Trophoblast cell (in vitro differentiated cells and primary cell): ENCODE measurements at regions not wholly inside any gene's neighbourhood (a gene's known extent, or its start where the extent isn't known, plus 50 kb on each side); places are given as distances from the start of the nearest gene placed in this dataset.
A peak's percentile ranks its signal among the peaks of the same experiment; 100 is the strongest.

Experiments used
- DNase-seq, 2 donors: peaks; one replicate each; pipeline ENCODE4 v3.0.0-alpha.2; 2016
- H2AFZ ChIP-seq: 2 replicates; pipeline ENCODE4 v1.6.1; 2013; ENCODE audit warnings: low read length, moderate library complexity, mild to moderate bottlenecking; ENCODE audit not compliant: insufficient read depth, poor library complexity
- H2AK5ac ChIP-seq: 2 replicates; pipeline ENCODE4 v1.6.1; 2013; ENCODE audit warnings: mild to moderate bottlenecking, low read length
- H2BK120ac ChIP-seq: 2 replicates; pipeline ENCODE4 v1.6.1; 2013; ENCODE audit warnings: low read length, mild to moderate bottlenecking, moderate library complexity; ENCODE audit not compliant: insufficient read depth, poor library complexity
- H2BK12ac ChIP-seq: 2 replicates; pipeline ENCODE4 v1.6.1; 2013; ENCODE audit warnings: mild to moderate bottlenecking, low read length, moderate library complexity
- H2BK5ac ChIP-seq: 2 replicates; pipeline ENCODE4 v1.6.1; 2013; ENCODE audit warnings: low read length, low read depth, moderate library complexity, mild to moderate bottlenecking; ENCODE audit not compliant: poor library complexity
- H3K14ac ChIP-seq: 2 replicates; pipeline ENCODE4 v1.6.1; 2013; ENCODE audit warnings: mild to moderate bottlenecking, low read length
- H3K18ac ChIP-seq: 2 replicates; pipeline ENCODE4 v1.6.1; 2013; ENCODE audit warnings: mild to moderate bottlenecking, low read length
- H3K23ac ChIP-seq: 2 replicates; pipeline ENCODE4 v1.6.1; 2013; ENCODE audit warnings: low read length
- H3K27ac ChIP-seq: 2 replicates; pipeline ENCODE4 v1.5.1; 2013; ENCODE audit warnings: low read depth, mild to moderate bottlenecking, inconsistent platforms, low read length, moderate library complexity
- H3K27me3 ChIP-seq: 2 replicates; pipeline ENCODE4 v1.6.1; 2013; ENCODE audit warnings: inconsistent platforms, mild to moderate bottlenecking, low read length, moderate library complexity; ENCODE audit not compliant: insufficient read depth
- H3K36me3 ChIP-seq, 2 experiments: 1 replicate in 1 of 2; 2 replicates in 1 of 2; pipeline ENCODE4 v1.6.1; 2013; ENCODE audit warnings: low read length in 2 of 2, mild to moderate bottlenecking in 2 of 2, moderate library complexity in 1 of 2; ENCODE audit not compliant: insufficient read depth in 2 of 2, control insufficient read depth in 1 of 2
- H3K4ac ChIP-seq: 2 replicates; pipeline ENCODE4 v1.6.1; 2013; ENCODE audit warnings: low read depth, mild to moderate bottlenecking, low read length, moderate library complexity
- H3K4me1 ChIP-seq, 2 experiments: 1 replicate in 1 of 2; 2 replicates in 1 of 2; pipeline ENCODE4 v1.6.1; 2013; ENCODE audit warnings: low read length in 2 of 2, mild to moderate bottlenecking in 2 of 2, moderate library complexity in 1 of 2; ENCODE audit not compliant: insufficient read depth in 2 of 2, control insufficient read depth in 1 of 2
- H3K4me2 ChIP-seq: 2 replicates; pipeline ENCODE4 v1.6.1; 2013; ENCODE audit warnings: inconsistent platforms, mild to moderate bottlenecking, low read length, moderate library complexity
- H3K4me3 ChIP-seq: 2 replicates; pipeline ENCODE4 v1.5.1; 2013; ENCODE audit warnings: mild to moderate bottlenecking, low read depth, low read length, inconsistent platforms
- H3K79me1 ChIP-seq: one replicate; pipeline ENCODE4 v1.6.1; 2013; ENCODE audit warnings: low read length
- H3K79me2 ChIP-seq: 2 replicates; pipeline ENCODE4 v1.6.1; 2013; ENCODE audit warnings: low read length, mild to moderate bottlenecking; ENCODE audit not compliant: control insufficient read depth, insufficient read depth, poor library complexity
- H3K9ac ChIP-seq: 2 replicates; pipeline ENCODE4 v1.6.1; 2013; ENCODE audit warnings: mild to moderate bottlenecking, low read length
- H3K9me3 ChIP-seq: 2 replicates; pipeline ENCODE4 v1.6.1; 2013; ENCODE audit warnings: low read depth, mild to moderate bottlenecking, control low read depth, inconsistent platforms, low read length; ENCODE audit not compliant: insufficient read depth
- H4K12ac ChIP-seq: 2 replicates; pipeline ENCODE4 v1.6.1; 2013; ENCODE audit warnings: low read depth, mild to moderate bottlenecking, low read length, moderate library complexity
- H4K8ac ChIP-seq: 2 replicates; pipeline ENCODE4 v1.6.1; 2013; ENCODE audit warnings: low read depth, mild to moderate bottlenecking, low read length, moderate library complexity
- H4K91ac ChIP-seq: one replicate; pipeline ENCODE4 v1.6.1; 2013; ENCODE audit warnings: low read depth, mild to moderate bottlenecking, low read length, moderate library complexity
- WGBS: extraction: QIAGEN DNeasy Blood & Tissue Kit; methylation state at CpG from one replicate; pipeline ENCODE4 v1.1.7; 2013; ENCODE audit warnings: missing lambda C conversion rate; ENCODE audit not compliant: insufficient read length, insufficient coverage; ENCODE audit errors: extremely low coverage; 5-methylcytosine and 5-hydroxymethylcytosine counted together

- H3K9ac ChIP-seq = no peak overlapping the region
- H3K4me2 ChIP-seq = no peak overlapping the region
- no peak overlapping the region for H4K8ac ChIP-seq
- H3K9me3 ChIP-seq = no peaks in the 10 kb centered on the region
- H2BK12ac ChIP-seq = no peak overlapping the region
- no peak overlapping the region for H2AK5ac ChIP-seq
- H2BK5ac ChIP-seq = no peak overlapping the region
- H3K36me3 ChIP-seq = no peaks in the 10 kb centered on the region
- no peak overlapping the region for H2BK120ac ChIP-seq
- no peaks in the 10 kb centered on the region for H3K79me2 ChIP-seq
- no peak overlapping the region for H3K4ac ChIP-seq
- H3K27me3 ChIP-seq = no peaks in the 10 kb centered on the region
- H3K14ac ChIP-seq = no peak overlapping the region
- WGBS = no CpG with 5 or more reads among the region's 1 CpG
- H4K91ac ChIP-seq = no peak overlapping the region
- no peaks in the 10 kb centered on the region for H3K79me1 ChIP-seq
- no peaks in the 10 kb centered on the region for H3K4me1 ChIP-seq
- no peak overlapping the region for H3K18ac ChIP-seq
- H4K12ac ChIP-seq = no peak overlapping the region
- no peak for DNase-seq
- no peak overlapping the region for H3K23ac ChIP-seq
- H2AFZ ChIP-seq = no peak overlapping the region
- H3K27ac ChIP-seq = no peak overlapping the region
- H3K4me3 ChIP-seq = no peak overlapping the region
Observed at GRCh38 chr14:87306409-87307168, 686.4 kb downstream of the GALC start.

DNA sequence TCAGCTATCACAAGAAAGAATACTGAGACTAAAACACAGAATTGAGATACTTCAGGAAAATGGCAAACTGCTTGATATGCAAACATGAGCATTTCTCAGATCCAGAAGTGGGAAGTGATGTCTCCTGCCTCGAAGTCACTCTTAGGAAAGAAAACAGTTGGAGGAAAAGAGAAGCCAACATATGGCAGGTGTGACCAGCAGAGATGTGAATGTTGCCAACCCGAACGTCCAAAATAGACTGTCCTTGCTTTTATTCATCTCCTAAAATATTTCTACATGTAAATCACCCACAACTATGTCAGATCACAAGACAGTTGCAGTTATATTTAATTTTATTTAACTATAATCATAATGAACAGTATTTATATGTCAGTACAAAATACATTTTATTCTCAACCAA, 687.6 kb downstream of the GALC start:
- Histone ChIP-seq H2BK5ac (no peak overlapping the region), H4K91ac (no peak overlapping the region), H3K14ac (no peak overlapping the region), H2BK12ac (no peak overlapping the region), H3K27me3 (no peaks in the 10 kb centered on the region), H3K27ac (no peak overlapping the region), H3K79me1 (no peaks in the 10 kb centered on the region), H2AFZ (no peak overlapping the region), H3K4ac (no peak overlapping the region), H2BK120ac (no peak overlapping the region), H3K9ac (no peak overlapping the region), H3K9me3 (no peaks in the 10 kb centered on the region), H4K12ac (no peak overlapping the region), H3K18ac (no peak overlapping the region), H3K4me2 (no peak overlapping the region), H3K23ac (no peak overlapping the region), H3K36me3 (no peaks in the 10 kb centered on the region), H4K8ac (no peak overlapping the region), H2AK5ac (no peak overlapping the region), H3K4me3 (no peak overlapping the region), H3K79me2 (no peaks in the 10 kb centered on the region), H3K4me1 (no peaks in the 10 kb centered on the region)
- DNase-seq = no peak
- WGBS = no CpG with 5 or more reads among the region's 3 CpGs

DNA sequence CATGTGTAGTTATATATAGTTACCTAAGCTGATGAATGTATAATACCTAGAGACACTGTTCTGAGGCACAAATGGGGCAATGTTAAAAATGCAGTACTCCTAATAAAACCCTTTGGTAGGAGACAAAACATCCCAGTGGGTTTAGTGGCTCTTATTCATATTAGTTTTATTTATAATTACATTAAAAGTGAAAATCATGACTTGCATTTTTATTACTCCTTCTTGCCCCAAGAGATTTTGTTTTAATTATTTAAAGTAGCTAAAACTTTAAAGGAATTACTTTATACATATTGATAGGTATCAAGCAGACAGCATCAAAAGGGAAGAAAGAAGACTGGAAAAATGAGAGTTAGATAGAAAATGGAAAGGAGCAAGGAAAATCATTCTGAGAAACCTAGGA, 688.6 kb downstream of the GALC start:
- Histone ChIP-seq H3K18ac (no peak overlapping the region), H3K79me2 (no peaks in the 10 kb centered on the region), H4K12ac (no peak overlapping the region), H3K27me3 (no peaks in the 10 kb centered on the region), H3K36me3 (no peaks in the 10 kb centered on the region), H3K23ac (no peak overlapping the region), H3K4me2 (no peak overlapping the region), H3K27ac (no peak overlapping the region), H3K4ac (no peak overlapping the region), H3K14ac (no peak overlapping the region), H2AK5ac (no peak overlapping the region), H3K9ac (no peak overlapping the region), H4K91ac (no peak overlapping the region), H3K4me3 (no peak overlapping the region), H3K79me1 (no peaks in the 10 kb centered on the region), H2AFZ (no peak overlapping the region), H3K9me3 (no peaks in the 10 kb centered on the region), H2BK12ac (no peak overlapping the region), H3K4me1 (no peaks in the 10 kb centered on the region), H2BK5ac (no peak overlapping the region), H2BK120ac (no peak overlapping the region), H4K8ac (no peak overlapping the region)
- no peak for DNase-seq

DNA sequence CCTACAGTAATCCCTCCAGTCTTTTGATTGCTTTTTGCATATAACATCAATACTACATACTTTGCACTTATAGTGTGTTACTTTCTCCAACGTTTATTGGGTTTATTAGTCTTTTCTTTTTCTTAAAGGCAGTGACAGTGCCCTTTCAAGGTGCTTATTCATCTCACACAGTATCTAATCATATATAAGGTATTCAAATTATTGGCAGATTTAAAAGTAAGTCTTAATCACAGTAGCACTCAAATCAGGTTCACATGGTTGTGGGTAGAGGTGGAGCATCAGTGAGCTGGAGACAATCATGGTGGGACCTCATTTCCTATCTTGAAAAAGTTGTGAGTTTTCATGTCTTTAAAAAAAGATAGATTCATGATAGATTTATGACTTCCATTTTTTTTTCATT, 706.2 kb downstream of the GALC start:
- Histone ChIP-seq H3K18ac (no peak overlapping the region), H3K27me3 (no peaks in the 10 kb centered on the region)
- no CpG with 5 or more reads among the region's 1 CpG for WGBS

More for the DNA sequence above, 706.2 kb downstream of the GALC start:
- Histone ChIP-seq H3K4me2 (no peak overlapping the region), H3K4me3 (no peak overlapping the region), H2BK5ac (no peak overlapping the region), H2BK12ac (no peak overlapping the region), H3K4me1 (no peaks in the 10 kb centered on the region), H3K4ac (no peak overlapping the region), H2BK120ac (no peak overlapping the region), H3K14ac (no peak overlapping the region), H3K9me3 (no peaks in the 10 kb centered on the region), H4K12ac (no peak overlapping the region), H4K91ac (no peak overlapping the region), H4K8ac (no peak overlapping the region), H3K27ac (no peak overlapping the region), H3K36me3 (no peaks in the 10 kb centered on the region), H3K79me2 (no peaks in the 10 kb centered on the region), H3K79me1 (no peaks in the 10 kb centered on the region), H3K9ac (no peak overlapping the region), H2AK5ac (no peak overlapping the region), H2AFZ (no peak overlapping the region), H3K23ac (no peak overlapping the region)
- DNase-seq = peak in 1 of 2 donors; percentile 1
